HG02642 (cell line): ENCODE measurements at regions not wholly inside any gene's neighbourhood (a gene's known extent, or its start where the extent isn't known, plus 50 kb on each side); places are given as distances from the start of the nearest gene placed in this dataset.

Experiments used
- ATAC-seq: cut with Tn5 transposase; IDR thresholded peaks from one replicate; pipeline ENCODE4 v1.9.1; 2021; ENCODE audit warnings: mild to moderate bottlenecking; ENCODE audit not compliant: unreplicated experiment, poor library complexity

- ATAC-seq: no peak
Observed at GRCh38 chr21:23792300-23792699, 1815.0 kb downstream of the MRPL39 start.

- no peak for ATAC-seq
Observed at GRCh38 chr21:23789864-23790263, 1817.4 kb downstream of the MRPL39 start.

GRCh38 chr21:23780326-23780725 is 1827.0 kb downstream of the MRPL39 start:
- ATAC-seq: no peak

- ATAC-seq: no peak
Observed at GRCh38 chr21:23743821-23744220, 1863.5 kb downstream of the MRPL39 start.

GRCh38 chr21:23740463-23740862 is 1866.8 kb downstream of the MRPL39 start:
- no peak for ATAC-seq

- ATAC-seq: no peak
Observed at GRCh38 chr21:23732776-23733175, 1874.5 kb downstream of the MRPL39 start.

GRCh38 chr21:23729331-23729730 is 1878.0 kb downstream of the MRPL39 start:
- no peak for ATAC-seq

- ATAC-seq: no peak
Observed at GRCh38 chr21:23725576-23725975, 1881.7 kb downstream of the MRPL39 start.

GRCh38 chr21:23718446-23719285 is 1888.6 kb downstream of the MRPL39 start:
- ATAC-seq: no peak

- no peak for ATAC-seq
Observed at GRCh38 chr21:23712166-23712565, 1895.1 kb downstream of the MRPL39 start.

GRCh38 chr21:23706431-23706830 is 1900.8 kb downstream of the MRPL39 start:
- no peak for ATAC-seq

GRCh38 chr21:23699402-23699801 is 1907.9 kb downstream of the MRPL39 start:
- no peak for ATAC-seq

GRCh38 chr21:23698619-23699018 is 1908.7 kb downstream of the MRPL39 start:
- ATAC-seq: no peak

- peak; percentile 46 for ATAC-seq
Observed at GRCh38 chr21:23695443-23695842, 1911.8 kb downstream of the MRPL39 start.

GRCh38 chr21:23694390-23694789 is 1912.9 kb downstream of the MRPL39 start:
- no peak for ATAC-seq

GRCh38 chr21:23690316-23690715 is 1917.0 kb downstream of the MRPL39 start:
- no peak for ATAC-seq

- no peak for ATAC-seq
Observed at GRCh38 chr21:23686737-23687523, 1920.4 kb downstream of the MRPL39 start.

GRCh38 chr21:23684431-23684830 is 1922.8 kb downstream of the MRPL39 start:
- no peak for ATAC-seq

- no peak for ATAC-seq
Observed at GRCh38 chr21:23664193-23664694, 1943.0 kb downstream of the MRPL39 start.

- no peak for ATAC-seq
Observed at GRCh38 chr21:23660560-23660959, 1946.7 kb downstream of the MRPL39 start.

- ATAC-seq: no peak
Observed at GRCh38 chr21:23644768-23645167, 1962.5 kb downstream of the MRPL39 start.
